ENCODE measurements at regions not wholly inside any gene's neighbourhood (a gene's known extent, or its start where the extent isn't known, plus 50 kb on each side); places are given as distances from the start of the nearest gene placed in this dataset.

DNA sequence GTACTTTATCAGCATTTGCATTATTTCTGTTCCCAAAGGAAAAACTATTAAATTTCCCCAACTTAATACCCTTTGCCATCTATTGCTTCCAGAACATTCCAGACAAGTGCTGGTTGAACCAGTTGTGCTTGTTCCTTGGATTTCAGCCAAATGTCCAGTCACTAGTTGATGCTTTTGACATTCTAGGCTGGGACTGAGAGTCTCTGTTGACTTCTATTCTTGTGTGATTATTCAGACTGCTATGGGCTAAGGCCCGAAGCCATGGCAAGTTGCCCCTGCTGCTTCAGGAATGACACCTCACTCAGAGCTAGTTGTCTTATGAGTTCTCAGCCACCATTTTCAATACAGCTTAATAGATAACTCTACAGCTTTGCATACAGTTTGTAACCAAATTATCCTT lies 458.1 kb upstream of the ARGLU1 start:
- Histone ChIP-seq H3K4me3 (no peak overlapping the region), H3K27me3 (ENCODE audit: low read depth) (no peaks in the 10 kb centered on the region), H3K4me1 (no peaks in the 10 kb centered on the region), H3K27ac (no peak overlapping the region), H3K9me3 (no peaks in the 10 kb centered on the region), H3K36me3 (no peaks in the 10 kb centered on the region)
- intact Hi-C loops (cut with DNase I), result no loop called here
- DNase-seq (peak; percentile 51), ATAC-seq (peak; percentile 59 to 70)
- TF ChIP-seq, protein P1, sequence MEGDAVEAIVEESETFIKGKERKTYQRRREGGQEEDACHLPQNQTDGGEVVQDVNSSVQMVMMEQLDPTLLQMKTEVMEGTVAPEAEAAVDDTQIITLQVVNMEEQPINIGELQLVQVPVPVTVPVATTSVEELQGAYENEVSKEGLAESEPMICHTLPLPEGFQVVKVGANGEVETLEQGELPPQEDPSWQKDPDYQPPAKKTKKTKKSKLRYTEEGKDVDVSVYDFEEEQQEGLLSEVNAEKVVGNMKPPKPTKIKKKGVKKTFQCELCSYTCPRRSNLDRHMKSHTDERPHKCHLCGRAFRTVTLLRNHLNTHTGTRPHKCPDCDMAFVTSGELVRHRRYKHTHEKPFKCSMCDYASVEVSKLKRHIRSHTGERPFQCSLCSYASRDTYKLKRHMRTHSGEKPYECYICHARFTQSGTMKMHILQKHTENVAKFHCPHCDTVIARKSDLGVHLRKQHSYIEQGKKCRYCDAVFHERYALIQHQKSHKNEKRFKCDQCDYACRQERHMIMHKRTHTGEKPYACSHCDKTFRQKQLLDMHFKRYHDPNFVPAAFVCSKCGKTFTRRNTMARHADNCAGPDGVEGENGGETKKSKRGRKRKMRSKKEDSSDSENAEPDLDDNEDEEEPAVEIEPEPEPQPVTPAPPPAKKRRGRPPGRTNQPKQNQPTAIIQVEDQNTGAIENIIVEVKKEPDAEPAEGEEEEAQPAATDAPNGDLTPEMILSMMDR (IDR thresholded peaks at IDR 0.05), result no peak

DNA sequence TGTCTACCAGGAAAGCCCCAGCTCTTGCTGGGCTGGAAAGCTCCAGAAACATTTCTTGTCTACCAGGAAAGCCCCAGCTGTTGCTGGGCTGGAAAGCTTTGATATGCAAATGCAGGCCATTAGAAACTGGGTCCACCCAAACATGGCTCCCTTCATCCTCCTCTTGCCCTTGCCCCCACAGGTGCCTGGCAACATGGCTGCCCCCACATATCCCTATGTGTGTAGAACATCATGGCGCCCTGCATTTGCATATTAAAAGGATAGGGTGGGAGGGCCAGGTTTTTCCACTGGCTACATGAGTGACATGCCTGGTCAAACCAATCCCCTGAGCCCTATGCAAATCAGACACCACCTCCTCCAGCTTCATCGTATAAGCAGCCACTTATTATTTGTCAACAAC lies 455.4 kb upstream of the ARGLU1 start:
- ATAC-seq (no peak), DNase-seq (no peak)
- Histone ChIP-seq H3K9me3 (no peaks in the 10 kb centered on the region), H3K27me3 (ENCODE audit: low read depth) (no peaks in the 10 kb centered on the region), H3K4me1 (no peaks in the 10 kb centered on the region), H3K36me3 (no peaks in the 10 kb centered on the region), H3K4me3 (no peak overlapping the region), H3K27ac (no peak overlapping the region)
- intact Hi-C loops (cut with DNase I), result no loop called here
- TF ChIP-seq, protein P1 (IDR thresholded peaks at IDR 0.05), result no peak

DNA sequence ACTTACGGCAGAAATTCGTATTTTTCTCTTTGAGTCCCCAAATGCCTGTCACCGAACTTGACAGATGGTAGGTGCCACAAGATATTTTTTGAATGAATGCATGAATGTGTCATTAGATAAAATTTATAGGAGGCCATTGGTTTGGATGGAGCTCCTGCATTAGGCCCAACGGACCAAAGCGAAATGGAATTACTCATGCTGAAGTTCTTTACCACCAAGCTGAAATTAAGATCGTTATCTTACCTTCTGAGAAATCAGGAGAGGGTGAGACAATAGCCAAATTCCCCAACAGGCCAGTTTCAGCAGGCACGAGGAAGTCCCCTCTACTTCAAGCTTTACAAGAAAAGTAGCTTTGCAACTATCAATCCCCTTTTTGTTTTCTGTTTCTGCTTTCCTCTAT lies 452.5 kb upstream of the ARGLU1 start:
- no peaks in the 10 kb centered on the region for H3K9me3 ChIP-seq
- TF ChIP-seq, protein P1 (IDR thresholded peaks at IDR 0.05), result no peak

DNA sequence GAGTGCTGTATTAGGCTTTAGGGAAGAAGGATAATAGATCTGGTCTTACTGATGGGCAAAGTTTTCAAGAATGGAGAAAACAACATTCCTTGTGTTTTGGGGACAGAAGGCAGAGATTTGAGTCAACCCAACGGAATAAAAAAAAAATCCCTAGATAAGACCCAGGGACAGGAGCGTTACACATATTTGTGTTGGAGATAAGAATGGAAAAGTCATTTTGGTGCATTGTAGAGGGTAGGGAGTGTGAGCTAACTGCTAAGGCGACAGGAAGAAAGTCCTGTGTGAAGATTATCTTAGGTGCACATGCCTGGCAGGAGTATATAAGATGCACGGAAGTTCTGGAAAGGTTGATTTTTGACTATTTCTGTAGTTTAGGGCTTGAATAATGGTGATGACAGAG lies 450.3 kb upstream of the ARGLU1 start:
- no peaks in the 10 kb centered on the region for H3K36me3 ChIP-seq
- TF ChIP-seq, protein P1 (IDR thresholded peaks at IDR 0.05), result no peak
- DNase-seq, result no peak
- H3K27me3 ChIP-seq (ENCODE audit: low read depth), result no peaks in the 10 kb centered on the region
- ATAC-seq, result no peak
- no peak overlapping the region for H3K27ac ChIP-seq
- no peaks in the 10 kb centered on the region for H3K9me3 ChIP-seq
- H3K4me3 ChIP-seq, result no peak overlapping the region
- intact Hi-C loops (cut with DNase I), result no loop called here
- H3K4me1 ChIP-seq, result no peaks in the 10 kb centered on the region

More for the DNA sequence above, 452.5 kb upstream of the ARGLU1 start:
- ATAC-seq (no peak), DNase-seq (no peak)
- H3K4me3 ChIP-seq, result no peak overlapping the region
- H3K36me3 ChIP-seq, result no peaks in the 10 kb centered on the region
- no peaks in the 10 kb centered on the region for H3K4me1 ChIP-seq
- H3K27ac ChIP-seq, result no peak overlapping the region
- intact Hi-C loops (cut with DNase I), result no loop called here
- H3K27me3 ChIP-seq (ENCODE audit: low read depth), result no peaks in the 10 kb centered on the region

DNA sequence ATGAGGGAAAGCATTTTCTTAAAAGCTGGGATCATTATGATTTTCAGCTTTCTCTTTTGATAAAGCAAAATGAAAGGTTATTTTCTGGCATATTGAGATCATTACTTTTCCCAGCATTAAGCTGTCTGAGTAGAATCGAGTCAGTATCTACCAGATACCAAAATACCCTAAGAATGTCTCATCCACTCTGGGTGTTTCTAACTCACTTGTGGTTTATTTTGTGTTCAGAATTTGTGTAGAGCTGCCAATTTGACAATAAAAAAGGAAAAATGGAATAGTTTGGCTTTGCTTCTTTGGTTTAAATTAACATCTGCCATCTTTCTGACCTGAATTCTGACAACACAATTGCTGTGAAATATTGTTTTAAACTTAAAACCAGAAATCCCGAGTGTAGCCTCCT lies 438.7 kb upstream of the ARGLU1 start:
- ATAC-seq (no peak), DNase-seq (no peak)
- no peaks in the 10 kb centered on the region for H3K4me1 ChIP-seq
- TF ChIP-seq, protein P1 (IDR thresholded peaks at IDR 0.05), result no peak
- no peak overlapping the region for H3K27ac ChIP-seq
- H3K9me3 ChIP-seq, result no peaks in the 10 kb centered on the region
- no peaks in the 10 kb centered on the region for H3K27me3 ChIP-seq (ENCODE audit: low read depth)
- intact Hi-C loops (cut with DNase I), result no loop called here
- no peaks in the 10 kb centered on the region for H3K36me3 ChIP-seq
- H3K4me3 ChIP-seq, result no peak overlapping the region

DNA sequence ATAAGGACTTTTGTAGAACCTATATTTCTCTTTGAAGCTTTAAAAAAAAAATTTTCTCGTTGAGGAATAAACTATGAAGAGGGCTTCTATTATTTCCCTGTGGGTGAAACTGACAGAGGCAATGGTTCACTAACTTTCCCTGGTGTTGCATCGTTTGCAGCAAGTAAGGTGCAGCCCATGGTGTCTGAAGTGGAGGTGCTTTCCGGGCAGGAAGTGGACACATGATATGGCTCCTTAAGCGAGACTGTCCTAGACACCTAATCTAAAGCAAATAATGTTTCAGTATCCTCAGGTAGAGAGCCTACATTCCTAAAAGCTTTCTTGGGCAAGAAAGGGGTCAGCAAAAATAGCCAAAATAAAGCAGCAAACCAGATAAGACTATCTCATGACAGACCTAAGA lies 437.6 kb upstream of the ARGLU1 start:
- no peaks in the 10 kb centered on the region for H3K4me1 ChIP-seq
- H3K4me3 ChIP-seq, result no peak overlapping the region
- intact Hi-C loops (cut with DNase I), result no loop called here
- no peak for ATAC-seq
- no peaks in the 10 kb centered on the region for H3K36me3 ChIP-seq
- no peak overlapping the region for H3K27ac ChIP-seq
- H3K9me3 ChIP-seq, result no peaks in the 10 kb centered on the region
- TF ChIP-seq, protein P1 (IDR thresholded peaks at IDR 0.05), result no peak
- H3K27me3 ChIP-seq (ENCODE audit: low read depth), result no peaks in the 10 kb centered on the region
- DNase-seq, result no peak

All from lower lobe of right lung (tissue), 2 donors.